WTC11 (cell line): ENCODE measurements at regions not wholly inside any gene's neighbourhood (a gene's known extent, or its start where the extent isn't known, plus 50 kb on each side); places are given as distances from the start of the nearest gene placed in this dataset.

Experiments used
- ATAC-seq: fragments of 200-7000 bp; cut with Tn5 transposase; 2 replicates; pipeline ENCODE4 v1.10.0; 2021; ENCODE audit warnings: mild to moderate bottlenecking, moderate library complexity
- CTCF ChIA-PET: fragments of 300-600 bp; sonication (Branson Sonifier 250); formaldehyde crosslinking; loops from one replicate; lab custom pipeline; 2021; ENCODE audit warnings: antibody characterized with exemption; lab: Charles Lee
- POLR2A ChIA-PET: fragments of 350-600 bp; sonication (Branson Sonifier 250); formaldehyde crosslinking; loops from one replicate; lab custom pipeline; 2021; ENCODE audit warnings: antibody characterized with exemption; lab: Charles Lee
- DNase-seq: peaks from one replicate; pipeline ENCODE4 v3.0.0; 2021; ENCODE audit warnings: low spot score
- H3K27ac Mint-ChIP-seq: 2 replicates; pipeline ENCODE4 v1.8.0; 2021; ENCODE audit warnings: mixed read lengths
- H3K27me3 Mint-ChIP-seq: 2 replicates; pipeline ENCODE4 v1.8.0; 2021; ENCODE audit warnings: low read depth, mild to moderate bottlenecking, moderate library complexity, mixed read lengths
- H3K36me3 Mint-ChIP-seq: 2 replicates; pipeline ENCODE4 v1.8.0; 2021; ENCODE audit warnings: mixed read lengths
- H3K4me1 Mint-ChIP-seq: 2 replicates; pipeline ENCODE4 v1.8.0; 2022; ENCODE audit warnings: mixed read lengths
- H3K4me3 Mint-ChIP-seq: 2 replicates; pipeline ENCODE4 v1.8.0; 2021; ENCODE audit warnings: mild to moderate bottlenecking, moderate library complexity, mixed read lengths
- H3K9me3 Mint-ChIP-seq: 2 replicates; pipeline ENCODE4 v1.8.0; 2021; ENCODE audit warnings: mixed read lengths
- AR ChIP-seq: fragments of 250-450 bp; sonication (Bioruptor Pico); IDR thresholded peaks from 2 replicates; pipeline ENCODE4 v1.9.0; 2021; ENCODE audit warnings: mild to moderate bottlenecking
- E2F4 ChIP-seq: sonication (generic); formaldehyde crosslinking; IDR thresholded peaks from 2 replicates; pipeline ENCODE4 v1.8.1; 2022; ENCODE audit warnings: low read depth, mild to moderate bottlenecking, moderate library complexity, missing genetic modification reagents, borderline replicate concordance
- FOXP4 ChIP-seq: sonication (generic); formaldehyde crosslinking; IDR thresholded peaks from 2 replicates; pipeline ENCODE4 v1.8.0; 2022; ENCODE audit warnings: mild to moderate bottlenecking, missing genetic modification reagents
- PRDM15 ChIP-seq: sonication (generic); formaldehyde crosslinking; IDR thresholded peaks from 2 replicates; pipeline ENCODE4 v1.8.0; 2022; ENCODE audit warnings: missing genetic modification reagents
- SMAD3 ChIP-seq: sonication (generic); formaldehyde crosslinking; IDR thresholded peaks from 2 replicates; pipeline ENCODE4 v1.8.0; 2022; ENCODE audit warnings: missing genetic modification reagents, mild to moderate bottlenecking, borderline replicate concordance
- ZNF138 ChIP-seq: sonication (generic); formaldehyde crosslinking; conservative IDR thresholded peaks from 2 replicates; pipeline ENCODE4 v1.8.1; 2022; ENCODE audit warnings: mild to moderate bottlenecking, moderate library complexity, missing genetic modification reagents
- ZNF281 ChIP-seq: sonication (generic); formaldehyde crosslinking; IDR thresholded peaks from 2 replicates; pipeline ENCODE4 v1.8.0; 2023; ENCODE audit warnings: mild to moderate bottlenecking, missing genetic modification reagents
- ZNF671 ChIP-seq: fragments of 250-450 bp; sonication (Bioruptor Pico); IDR thresholded peaks from 2 replicates; pipeline ENCODE4 v1.8.0; 2021; ENCODE audit warnings: mild to moderate bottlenecking

- TF ChIP-seq ZNF281 (CRISPR knock-in tag) (no peak), SMAD3 (CRISPR knock-in tag) (no peak), ZNF138 (no peak)
Observed at GRCh38 chr10:29958440-29958839, 100.9 kb downstream of the JCAD start (continued).

- Mint-ChIP-seq H3K27me3 (no peaks in the 10 kb centered on the region), H3K4me3 (no peak overlapping the region), H3K27ac (no peak overlapping the region), H3K36me3 (no peaks in the 10 kb centered on the region), H3K4me1 (peaks cover 3% of the 10 kb centered on the region), H3K9me3 (peaks cover 8% of the 10 kb centered on the region)
- CTCF ChIA-PET = no interaction called here
- no peak for TF ChIP-seq E2F4 (CRISPR knock-in tag)
- no peak for ATAC-seq
- no peak for DNase-seq
- POLR2A ChIA-PET = no interaction called here
Observed at GRCh38 chr10:29957907-29958331, 101.5 kb downstream of the JCAD start.

- no peak overlapping the region for H3K4me3 Mint-ChIP-seq
- no peak overlapping the region for H3K27ac Mint-ChIP-seq
- H3K4me1 Mint-ChIP-seq = peaks cover 3% of the 10 kb centered on the region
- H3K36me3 Mint-ChIP-seq = no peaks in the 10 kb centered on the region
- CTCF ChIA-PET = no interaction called here
- ATAC-seq (no peak), DNase-seq (no peak)
- no peak for TF ChIP-seq FOXP4
- TF ChIP-seq ZNF671 (CRISPR knock-in tag) = no peak
- no peak for TF ChIP-seq PRDM15
- no peak for TF ChIP-seq AR (CRISPR knock-in tag)
- H3K9me3 Mint-ChIP-seq = peaks cover 8% of the 10 kb centered on the region
- no peaks in the 10 kb centered on the region for H3K27me3 Mint-ChIP-seq
- POLR2A ChIA-PET = no interaction called here
Observed at GRCh38 chr10:29957236-29957635, 102.2 kb downstream of the JCAD start.
